PC-9 (cell line): ENCODE measurements at regions not wholly inside any gene's neighbourhood (a gene's known extent, or its start where the extent isn't known, plus 50 kb on each side); places are given as distances from the start of the nearest gene placed in this dataset.

Experiments used
- BruUV-seq: library from RNA; stranded (reverse); fragments of 400-500 nt; replicated peaks from 2 replicates; lab custom pipeline; 2021; lab: Mats Ljungman, UMichigan
- CTCF ChIA-PET: fragments of 300-600 bp; sonication (Branson Sonifier 250); formaldehyde crosslinking; loops from one replicate; lab custom pipeline; 2022; ENCODE audit warnings: antibody characterized with exemption; lab: Charles Lee
- POLR2A ChIA-PET: fragments of 300-600 bp; sonication (Branson Sonifier 250); formaldehyde crosslinking; loops from one replicate; lab custom pipeline; 2022; ENCODE audit warnings: antibody characterized with exemption; ENCODE audit not compliant: unreplicated experiment; lab: Charles Lee
- DNase-seq, 2 experiments: peaks; one replicate each; pipeline versions ENCODE4 v3.0.0 to v3.0.0-alpha.2; 2015 to 2022; ENCODE audit warnings: mixed read lengths in 1 of 2
- H2AFZ ChIP-seq: fragments of 200-600 bp; sonication (generic); 2 replicates; pipeline ENCODE4 v1.8.1; 2017; ENCODE audit warnings: antibody characterized with exemption
- H3F3A ChIP-seq: fragments of 200-600 bp; sonication (generic); 2 replicates; pipeline ENCODE4 v1.8.1; 2017; ENCODE audit warnings: antibody characterized with exemption, mild to moderate bottlenecking, low read depth; ENCODE audit not compliant: insufficient read depth
- H3K27ac ChIP-seq: fragments of 200-600 bp; sonication (generic); 2 replicates; pipeline ENCODE4 v1.6.1; 2016; ENCODE audit warnings: mixed run types
- H3K27me3 ChIP-seq: fragments of 200-600 bp; sonication (generic); 2 replicates; pipeline ENCODE4 v1.6.1; 2016; ENCODE audit warnings: low read depth, mixed run types; ENCODE audit not compliant: insufficient read depth
- H3K36me3 ChIP-seq: fragments of 200-600 bp; sonication (generic); 2 replicates; pipeline ENCODE4 v1.6.1; 2016; ENCODE audit warnings: low read depth, mixed run types
- H3K4me1 ChIP-seq: fragments of 200-600 bp; sonication (generic); replicated peaks from 2 replicates; pipeline ENCODE4 v1.6.1; 2016; ENCODE audit warnings: mixed run types; ENCODE audit not compliant: insufficient read depth
- H3K4me2 ChIP-seq: fragments of 200-600 bp; sonication (generic); 2 replicates; pipeline ENCODE4 v1.6.1; 2017; ENCODE audit warnings: mixed run types
- H3K4me3 ChIP-seq: fragments of 200-600 bp; sonication (generic); 2 replicates; pipeline ENCODE4 v1.6.1; 2016; ENCODE audit warnings: mixed run types
- H3K79me2 ChIP-seq: fragments of 200-600 bp; sonication (generic); 2 replicates; pipeline ENCODE4 v1.6.1; 2017; ENCODE audit warnings: low read depth, mixed run types
- H3K9me2 ChIP-seq: fragments of 200-600 bp; sonication (generic); 2 replicates; pipeline ENCODE4 v1.8.1; 2017; ENCODE audit warnings: mild to moderate bottlenecking; ENCODE audit not compliant: insufficient read depth
- H3K9me3 ChIP-seq: fragments of 200-600 bp; sonication (generic); 2 replicates; pipeline ENCODE4 v1.8.1; 2016; ENCODE audit warnings: low read depth; ENCODE audit not compliant: insufficient read depth
- H4K20me1 ChIP-seq: fragments of 200-600 bp; sonication (generic); 2 replicates; pipeline ENCODE4 v1.8.1; 2017; ENCODE audit not compliant: insufficient read depth
- EZH2 ChIP-seq: fragments of 200-600 bp; sonication (generic); IDR thresholded peaks from 2 replicates; pipeline ENCODE4 v1.8.0; 2017; ENCODE audit warnings: antibody characterized with exemption, low read depth
- intact Hi-C: fragments of 100-400 bp; cut with micrococcal nuclease; formaldehyde crosslinking; loops from one replicate; pipeline ENCODE4 v1.10.0; 2022; ENCODE audit not compliant: unreplicated experiment
- TF ChIP-seq, protein P1 (sequence below): fragments of 200-600 bp; sonication (generic); conservative IDR thresholded peaks from 2 replicates; pipeline ENCODE4 v1.6.1; 2017; ENCODE audit warnings: mixed run types, antibody characterized with exemption, mild to moderate bottlenecking, moderate library complexity

DNA sequence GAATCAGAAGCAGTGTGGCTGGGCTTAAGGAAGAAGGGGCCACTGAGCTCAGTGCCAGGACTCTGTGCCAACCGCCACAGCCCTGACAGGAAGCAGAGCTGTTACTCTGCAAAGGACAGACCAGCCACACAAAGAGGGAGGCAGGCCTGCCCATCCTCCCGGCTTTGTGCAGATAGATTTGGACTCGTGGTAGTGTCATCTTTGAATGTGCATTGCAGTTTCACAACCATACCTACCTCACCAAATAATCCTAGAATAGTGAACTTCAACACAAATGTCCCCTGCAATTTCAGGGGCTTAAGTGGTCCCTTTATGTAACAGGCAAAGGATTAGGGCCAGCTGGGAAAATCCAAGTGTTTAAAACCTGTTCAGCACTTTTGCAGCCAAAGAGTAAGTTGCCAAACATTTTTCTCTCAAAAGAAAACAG lies 55.1 kb upstream of the CLDN10 start:
- CTCF ChIA-PET = interaction anchor here (0.6 to 0.8 kb wide), 2 partner anchors 164 to 336 kb away, joined by 3 to 4 read pairs; no protein-coding TSS in a partner anchor
- Histone ChIP-seq H3K36me3 (no peaks in the 10 kb centered on the region), H3K79me2 (no peaks in the 10 kb centered on the region), H2AFZ (no peak overlapping the region), H3K9me2 (no peaks in the 10 kb centered on the region), H3K9me3 (peaks cover 11% of the 10 kb centered on the region; the same call in 1 of the 2 replicates), H3K4me3 (no peak overlapping the region), H3K4me2 (no peak overlapping the region), H3K27me3 (no peaks in the 10 kb centered on the region), H3K4me1 (peaks cover 16% of the 10 kb centered on the region), H4K20me1 (no peaks in the 10 kb centered on the region), H3K27ac (no peak overlapping the region), H3F3A (peaks cover 5% of the 10 kb centered on the region; the same call in 1 of the 2 replicates)
- intact Hi-C loops = loop anchor here (10.0 kb wide), 1 partner anchor 167 kb away; no protein-coding TSS in a partner anchor
- POLR2A ChIA-PET = interaction anchor here (0.7 kb wide), 1 partner anchor 117 kb away, joined by 9 read pairs; no protein-coding TSS in a partner anchor
- no TSS peak for BruUV-seq
- DNase-seq = no peak
- no peak for TF ChIP-seq EZH2
- TF ChIP-seq, protein P1, sequence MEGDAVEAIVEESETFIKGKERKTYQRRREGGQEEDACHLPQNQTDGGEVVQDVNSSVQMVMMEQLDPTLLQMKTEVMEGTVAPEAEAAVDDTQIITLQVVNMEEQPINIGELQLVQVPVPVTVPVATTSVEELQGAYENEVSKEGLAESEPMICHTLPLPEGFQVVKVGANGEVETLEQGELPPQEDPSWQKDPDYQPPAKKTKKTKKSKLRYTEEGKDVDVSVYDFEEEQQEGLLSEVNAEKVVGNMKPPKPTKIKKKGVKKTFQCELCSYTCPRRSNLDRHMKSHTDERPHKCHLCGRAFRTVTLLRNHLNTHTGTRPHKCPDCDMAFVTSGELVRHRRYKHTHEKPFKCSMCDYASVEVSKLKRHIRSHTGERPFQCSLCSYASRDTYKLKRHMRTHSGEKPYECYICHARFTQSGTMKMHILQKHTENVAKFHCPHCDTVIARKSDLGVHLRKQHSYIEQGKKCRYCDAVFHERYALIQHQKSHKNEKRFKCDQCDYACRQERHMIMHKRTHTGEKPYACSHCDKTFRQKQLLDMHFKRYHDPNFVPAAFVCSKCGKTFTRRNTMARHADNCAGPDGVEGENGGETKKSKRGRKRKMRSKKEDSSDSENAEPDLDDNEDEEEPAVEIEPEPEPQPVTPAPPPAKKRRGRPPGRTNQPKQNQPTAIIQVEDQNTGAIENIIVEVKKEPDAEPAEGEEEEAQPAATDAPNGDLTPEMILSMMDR = no peak

DNA sequence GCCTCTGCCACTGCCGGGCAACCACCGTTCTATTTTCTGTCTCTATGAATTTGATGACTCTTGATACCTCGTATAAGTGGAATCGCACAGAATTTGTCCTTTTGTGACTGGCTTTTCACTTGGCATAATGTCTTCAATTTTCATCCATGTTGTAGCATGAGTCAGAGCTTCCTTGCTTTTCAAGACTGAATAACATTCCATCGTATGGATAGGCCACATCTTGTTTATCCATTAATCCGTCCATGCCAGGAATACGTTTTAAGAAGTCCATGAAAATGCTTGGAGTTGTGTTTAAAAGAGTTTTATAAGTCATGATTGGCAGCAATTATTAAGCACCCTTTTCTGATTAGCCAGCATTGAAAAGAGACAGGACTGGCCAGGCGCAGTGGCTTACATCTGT lies 53.6 kb upstream of the CLDN10 start:
- Histone ChIP-seq H3K27me3 (no peaks in the 10 kb centered on the region), H3K4me3 (no peak overlapping the region), H3K79me2 (no peaks in the 10 kb centered on the region), H3K4me2 (no peak overlapping the region), H3K27ac (no peak overlapping the region), H4K20me1 (no peaks in the 10 kb centered on the region), H3K36me3 (no peaks in the 10 kb centered on the region), H3K4me1 (0 out of 2 replicates have a peak, but pooled peaks cover 10% of the 10 kb centered on the region), H3K9me3 (peaks cover 11% of the 10 kb centered on the region; the same call in 1 of the 2 replicates), H3F3A (no peaks in the 10 kb centered on the region), H2AFZ (no peak overlapping the region), H3K9me2 (no peaks in the 10 kb centered on the region)
- POLR2A ChIA-PET = no interaction called here
- intact Hi-C loops = loop anchor here (10.0 kb wide), 1 partner anchor 166 kb away; no protein-coding TSS in a partner anchor
- TF ChIP-seq, protein P1 = no peak
- no peak for TF ChIP-seq EZH2
- no TSS peak for BruUV-seq
- no peak for DNase-seq
- CTCF ChIA-PET = no interaction called here

DNA sequence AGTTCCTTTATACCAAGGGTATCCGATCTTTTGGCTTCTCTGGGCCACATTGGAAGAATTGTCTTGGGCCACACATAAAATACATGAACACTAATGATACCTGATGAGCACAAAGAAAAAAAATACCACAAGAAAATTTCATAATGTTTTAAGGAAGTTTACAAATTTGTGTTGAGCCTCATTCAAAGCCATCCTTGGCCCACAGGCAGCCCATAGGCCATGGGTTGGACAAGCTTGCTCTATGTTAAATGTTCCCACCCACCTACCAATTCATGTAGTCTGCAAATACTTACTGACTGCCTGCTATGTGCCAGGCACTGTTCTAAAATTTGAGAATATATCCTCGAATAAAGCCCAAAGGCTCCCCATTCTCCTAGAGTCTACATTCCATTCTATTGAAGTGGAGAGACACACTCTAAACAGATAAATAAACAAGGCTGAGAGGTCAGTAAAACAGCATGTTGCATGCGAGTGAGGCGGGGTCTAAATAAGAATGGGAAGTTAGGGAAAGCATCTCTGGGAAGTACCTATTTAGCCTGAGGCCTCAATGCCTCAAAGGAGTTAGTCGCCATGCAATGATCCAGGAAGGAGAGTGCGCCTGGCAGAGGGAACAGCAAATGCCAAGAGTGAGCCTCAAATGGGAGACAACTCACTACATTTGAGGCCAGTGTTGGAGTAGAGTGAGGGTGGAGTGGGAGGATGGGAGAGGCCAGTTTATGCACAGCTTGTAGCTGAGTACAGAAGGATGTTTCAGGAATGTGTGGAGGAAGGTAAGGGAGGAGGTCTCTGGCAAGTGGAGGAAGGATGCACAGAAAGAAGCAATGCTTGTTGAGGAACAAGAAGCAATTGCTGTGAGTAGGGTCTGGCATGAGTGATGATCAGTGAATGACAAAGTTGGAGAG lies 52.5 kb upstream of the CLDN10 start:
- TF ChIP-seq, protein P1 = no peak
- TF ChIP-seq EZH2 = no peak
- peaks cover 11% of the 10 kb centered on the region; the same call in 1 of the 2 replicates for H3K9me3 ChIP-seq
- peaks cover 14% of the 10 kb centered on the region for H3K4me1 ChIP-seq
- H3K36me3 ChIP-seq = no peaks in the 10 kb centered on the region
- DNase-seq = peak in 1 of 2 experiments; percentile 74
- H3K27ac ChIP-seq = no peak overlapping the region
- H3K4me3 ChIP-seq = no peak overlapping the region
- intact Hi-C loops = loop anchor here (10.0 kb wide), 1 partner anchor 165 kb away; no protein-coding TSS in a partner anchor
- H3K27me3 ChIP-seq = no peaks in the 10 kb centered on the region
- no peak overlapping the region for H3K4me2 ChIP-seq
- no peak overlapping the region for H2AFZ ChIP-seq
- BruUV-seq = no TSS peak
- ChIA-PET CTCF (no interaction called here), POLR2A (no interaction called here)
- no peaks in the 10 kb centered on the region for H3F3A ChIP-seq
- no peaks in the 10 kb centered on the region for H3K9me2 ChIP-seq
- H4K20me1 ChIP-seq = no peaks in the 10 kb centered on the region
- H3K79me2 ChIP-seq = no peaks in the 10 kb centered on the region
